ENCODE measurements at regions not wholly inside any gene's neighbourhood (a gene's known extent, or its start where the extent isn't known, plus 50 kb on each side); places are given as distances from the start of the nearest gene placed in this dataset.

- Histone ChIP-seq H3K27me3 (no peaks in the 10 kb centered on the region), H3K9me3 (no peaks in the 10 kb centered on the region), H3K27ac (replicated peaks in 1 of 4) (no peak overlapping the region), H3K36me3 (no peaks in the 10 kb centered on the region), H3K4me1 (no peaks in the 10 kb centered on the region), H3K4me3 (no peak overlapping the region)
- intact Hi-C loops (cut with DNase I) = no loop called here
- TF ChIP-seq EP300 (IDR thresholded peaks at IDR 0.05) = no peak
- TF ChIP-seq POLR2AphosphoS5 (IDR thresholded peaks at IDR 0.05) = no peak
- no peak for TF ChIP-seq CTCF (IDR thresholded peaks at IDR 0.05)
- TF ChIP-seq POLR2A (IDR thresholded peaks at IDR 0.05; ENCODE audit: low read depth) = no peak
- no peak for DNase-seq (ENCODE audit: extremely low spot score)
- WGBS = 92% methylated on average over 8 of the region's 22 CpGs
Measured at GRCh38 chr4:134948110-134948642, 746.6 kb upstream of the PABPC4L start.

GRCh38 chr4:134944115-134944514 lies 742.5 kb upstream of the PABPC4L start:
- Histone ChIP-seq H3K4me3 (no peak overlapping the region), H3K4me1 (no peaks in the 10 kb centered on the region), H3K36me3 (no peaks in the 10 kb centered on the region), H3K9me3 (no peaks in the 10 kb centered on the region), H3K27me3 (no peaks in the 10 kb centered on the region), H3K27ac (replicated peaks in 1 of 4) (no peak overlapping the region)
- no peak for TF ChIP-seq EP300 (IDR thresholded peaks at IDR 0.05)
- no peak for TF ChIP-seq CTCF (IDR thresholded peaks at IDR 0.05)
- TF ChIP-seq POLR2AphosphoS5 (IDR thresholded peaks at IDR 0.05) = no peak
- TF ChIP-seq POLR2A (IDR thresholded peaks at IDR 0.05; ENCODE audit: low read depth) = no peak
- no peak for DNase-seq (ENCODE audit: extremely low spot score)
- 92% methylated on average over 21 of the region's 21 CpGs for WGBS
- intact Hi-C loops (cut with DNase I) = no loop called here

GRCh38 chr4:134936014-134936413 lies 734.4 kb upstream of the PABPC4L start:
- Histone ChIP-seq H3K27me3 (no peaks in the 10 kb centered on the region), H3K36me3 (no peaks in the 10 kb centered on the region), H3K9me3 (no peaks in the 10 kb centered on the region), H3K27ac (replicated peaks in 1 of 4) (no peak overlapping the region), H3K4me3 (no peak overlapping the region), H3K4me1 (no peaks in the 10 kb centered on the region)
- WGBS = 86% methylated on average over 3 of the region's 3 CpGs
- DNase-seq (ENCODE audit: extremely low spot score) = no peak
- no peak for TF ChIP-seq POLR2A (IDR thresholded peaks at IDR 0.05; ENCODE audit: low read depth)
- no peak for TF ChIP-seq EP300 (IDR thresholded peaks at IDR 0.05)
- no peak for TF ChIP-seq CTCF (IDR thresholded peaks at IDR 0.05)
- no peak for TF ChIP-seq POLR2AphosphoS5 (IDR thresholded peaks at IDR 0.05)
- intact Hi-C loops (cut with DNase I) = no loop called here

GRCh38 chr4:134935320-134935719 lies 733.7 kb upstream of the PABPC4L start:
- Histone ChIP-seq H3K9me3 (no peaks in the 10 kb centered on the region), H3K27ac (replicated peaks in 1 of 4) (no peak overlapping the region), H3K4me1 (no peaks in the 10 kb centered on the region), H3K36me3 (no peaks in the 10 kb centered on the region), H3K27me3 (no peaks in the 10 kb centered on the region), H3K4me3 (no peak overlapping the region)
- no peak for DNase-seq (ENCODE audit: extremely low spot score)
- WGBS = 88% methylated on average over 2 of the region's 2 CpGs
- TF ChIP-seq POLR2A (IDR thresholded peaks at IDR 0.05; ENCODE audit: low read depth) (no peak), POLR2AphosphoS5 (IDR thresholded peaks at IDR 0.05) (no peak), CTCF (IDR thresholded peaks at IDR 0.05) (no peak), EP300 (IDR thresholded peaks at IDR 0.05) (no peak)
- intact Hi-C loops (cut with DNase I) = no loop called here
